HCT116 (cell line): ENCODE measurements at regions not wholly inside any gene's neighbourhood (a gene's known extent, or its start where the extent isn't known, plus 50 kb on each side); places are given as distances from the start of the nearest gene placed in this dataset.

Experiments
- ATAC-seq: fragments of 200-7000 bp; cut with Tn5 transposase; 2 replicates; pipeline ENCODE4 v1.9.1; 2020; ENCODE audit warnings: mild to moderate bottlenecking, moderate library complexity
- BruUV-seq: library from RNA; stranded (reverse); fragments of 400-500 nt; replicated peaks from 2 replicates; lab custom pipeline; 2021; lab: Mats Ljungman, UMichigan
- CTCF ChIA-PET: fragments of 300-600 bp; sonication (Branson Sonifier 250); formaldehyde crosslinking; loops from one replicate; lab custom pipeline; 2021; ENCODE audit warnings: antibody characterized with exemption; lab: Charles Lee
- POLR2A ChIA-PET: fragments of 300-600, 350-600 bp; sonication (Branson Sonifier 250); formaldehyde crosslinking; loops from one replicate; lab custom pipeline; 2021; ENCODE audit warnings: antibody characterized with exemption; lab: Charles Lee
- RAD21 ChIA-PET, 2 experiments: fragments of 300-600 bp; sonication (Branson Sonifier 250); formaldehyde crosslinking; loops; one replicate each; lab custom pipeline; 2023; ENCODE audit warnings: low total read pairs in 2 of 2; ENCODE audit not compliant: uncharacterized antibody in 2 of 2, unreplicated experiment in 2 of 2, low non-redundant PET in 1 of 2; lab: Charles Lee
- DNase-seq: peaks from one replicate; pipeline ENCODE4 v3.0.0-alpha.2; 2010; ENCODE audit warnings: low read depth, low spot score
- H2AFZ ChIP-seq: fragments of 200-600 bp; shearing (Covaris generic), sonication (generic); 2 replicates; pipeline ENCODE4 v1.6.1; 2017; ENCODE audit warnings: low read depth, mixed run types, mixed read lengths, antibody characterized with exemption, low read length; ENCODE audit not compliant: poor library complexity, severe bottlenecking
- H3K27ac ChIP-seq: 2 replicates; pipeline ENCODE4 v1.5.1; 2012; ENCODE audit warnings: low read depth, low read length
- H3K27me3 ChIP-seq: fragments of 200-600 bp; sonication (generic); 2 replicates; pipeline ENCODE4 v1.6.1; 2016; ENCODE audit warnings: mixed run types, low read length, mixed read lengths; ENCODE audit not compliant: insufficient read depth
- H3K36me3 ChIP-seq, 2 experiments: fragments of 200-500 bp in 1 of 2; fragments of 200-600 bp in 1 of 2; sonication (Bioruptor generic) in 1 of 2; sonication (generic) in 1 of 2; 2 replicates each; pipeline versions ENCODE4 v1.5.1 to v1.6.1; 2014 to 2016; ENCODE audit warnings: low read length in 2 of 2, inconsistent platforms in 1 of 2, mixed read lengths in 1 of 2, mixed run types in 1 of 2; ENCODE audit not compliant: insufficient read depth in 2 of 2, control insufficient read depth in 1 of 2
- H3K4me1 ChIP-seq, 2 experiments: fragments of 200-600 bp in 1 of 2; sonication (generic) in 1 of 2; 2 replicates each; pipeline versions ENCODE4 v1.5.1 to v1.6.1; 2012 to 2017; ENCODE audit warnings: low read length in 2 of 2, inconsistent platforms in 1 of 2, mild to moderate bottlenecking in 1 of 2, mixed read lengths in 1 of 2, mixed run types in 1 of 2, moderate library complexity in 1 of 2; ENCODE audit not compliant: insufficient read depth in 2 of 2, control insufficient read depth in 1 of 2
- H3K4me2 ChIP-seq: fragments of 200-600 bp; sonication (generic); 2 replicates; pipeline ENCODE4 v1.6.1; 2017; ENCODE audit warnings: mixed run types, low read length, mixed read lengths
- H3K4me3 ChIP-seq, 2 experiments: fragments of 200-600 bp in 1 of 2; sonication (generic) in 1 of 2; replicated peaks in 1 of 2; 2 replicates each; pipeline ENCODE4 v1.5.1; 2011 to 2016; ENCODE audit warnings: low read length in 2 of 2, control low read depth in 1 of 2, low read depth in 1 of 2, mild to moderate bottlenecking in 1 of 2, mixed read lengths in 1 of 2, mixed run types in 1 of 2
- H3K79me2 ChIP-seq: fragments of 200-600 bp; sonication (generic); 2 replicates; pipeline ENCODE4 v1.6.1; 2017; ENCODE audit warnings: mild to moderate bottlenecking, mixed run types, low read length, moderate library complexity, mixed read lengths; ENCODE audit not compliant: insufficient read depth
- H3K9ac ChIP-seq: fragments of 200-600 bp; sonication (generic); 2 replicates; pipeline ENCODE4 v1.6.1; 2016; ENCODE audit warnings: low read length, mixed read lengths
- H3K9me2 ChIP-seq: fragments of 200-600 bp; sonication (generic), shearing (Covaris generic); 2 replicates; pipeline ENCODE4 v1.6.1; 2017; ENCODE audit warnings: mixed run types, mild to moderate bottlenecking, moderate library complexity; ENCODE audit not compliant: insufficient read depth
- H3K9me3 ChIP-seq, 2 experiments: fragments of 200-500 bp in 1 of 2; fragments of 200-600 bp in 1 of 2; sonication (Bioruptor generic) in 1 of 2; sonication (generic) in 1 of 2; 2 replicates each; pipeline ENCODE4 v1.6.1; 2014 to 2017; ENCODE audit warnings: low read length in 2 of 2, mixed read lengths in 2 of 2, inconsistent platforms in 1 of 2, low read depth in 1 of 2, mild to moderate bottlenecking in 1 of 2, mixed run types in 1 of 2, moderate library complexity in 1 of 2; ENCODE audit not compliant: control insufficient read depth in 1 of 2, insufficient read depth in 1 of 2
- H4K20me1 ChIP-seq: fragments of 200-600 bp; sonication (generic), shearing (Covaris generic); 2 replicates; pipeline ENCODE4 v1.6.1; 2017; ENCODE audit warnings: mixed run types, mild to moderate bottlenecking, moderate library complexity; ENCODE audit not compliant: insufficient read depth
- CBX3 ChIP-seq: IDR thresholded peaks from 2 replicates; pipeline ENCODE4 v1.6.1; 2012; ENCODE audit warnings: low read depth
- EGR1 ChIP-seq: IDR thresholded peaks from 2 replicates; pipeline ENCODE4 v1.6.1; 2012; ENCODE audit warnings: low read depth
- POLR2A ChIP-seq: IDR thresholded peaks from 2 replicates; pipeline ENCODE4 v1.7.0; 2011; ENCODE audit warnings: borderline replicate concordance; ENCODE audit not compliant: insufficient read depth, insufficient read length; ENCODE audit errors: extremely low read depth
- POLR2AphosphoS5 ChIP-seq: IDR thresholded peaks from 2 replicates; pipeline ENCODE4 v1.6.1; 2011; ENCODE audit warnings: mild to moderate bottlenecking, low read depth, low read length, moderate library complexity
- RAD21 ChIP-seq: IDR thresholded peaks from 2 replicates; pipeline ENCODE4 v1.6.1; 2012; ENCODE audit warnings: low read depth, mild to moderate bottlenecking
- SP1 ChIP-seq: IDR thresholded peaks from 2 replicates; pipeline ENCODE4 v1.6.1; 2012; ENCODE audit warnings: low read depth
- TCF7L2 ChIP-seq: IDR thresholded peaks from 2 replicates; pipeline ENCODE4 v1.7.0; 2011; ENCODE audit warnings: borderline replicate concordance, inconsistent platforms; ENCODE audit not compliant: insufficient read depth, insufficient read length; ENCODE audit errors: extremely low read depth
- YY1 ChIP-seq: IDR thresholded peaks from 2 replicates; pipeline ENCODE4 v1.6.1; 2011; ENCODE audit warnings: low read length, low read depth, moderate library complexity, mild to moderate bottlenecking; ENCODE audit not compliant: insufficient replicate concordance; ENCODE audit errors: extremely low read depth
- ZNF274 ChIP-seq: fragments of 200-500 bp; sonication (Bioruptor generic); IDR thresholded peaks from 2 replicates; pipeline ENCODE4 v1.6.1; 2014; ENCODE audit warnings: mild to moderate bottlenecking, low read depth, low read length, inconsistent platforms
- intact Hi-C: fragments of 100-400 bp; cut with micrococcal nuclease; formaldehyde crosslinking; loops from 2 replicates; pipeline ENCODE4 v1.10.0; 2022
- TF ChIP-seq, protein P1 (sequence below), 3 experiments: fragments of 200-600 bp in 1 of 3; sonication (generic) in 1 of 3; IDR thresholded peaks in 2 of 3; conservative IDR thresholded peaks in 1 of 3; 2 replicates each; pipeline ENCODE4 v1.5.1; 2012 to 2017; ENCODE audit warnings: low read depth in 2 of 3, low read length in 2 of 3, antibody characterized with exemption in 1 of 3, borderline replicate concordance in 1 of 3, control low read depth in 1 of 3, mild to moderate bottlenecking in 1 of 3, mixed read lengths in 1 of 3, mixed run types in 1 of 3, moderate library complexity in 1 of 3; ENCODE audit not compliant: insufficient read depth in 1 of 3
- TF ChIP-seq, protein P2 (sequence below): IDR thresholded peaks from 2 replicates; pipeline ENCODE4 v1.6.1; 2012
- TF ChIP-seq, protein P3 (sequence below): IDR thresholded peaks from 2 replicates; pipeline ENCODE4 v1.6.1; 2012
- TF ChIP-seq, protein P4 (sequence below): IDR thresholded peaks from 2 replicates; pipeline ENCODE4 v1.6.1; 2012; ENCODE audit warnings: low read depth
- TF ChIP-seq, protein P5 (sequence below): IDR thresholded peaks from 2 replicates; pipeline ENCODE4 v1.6.1; 2011; ENCODE audit warnings: mild to moderate bottlenecking, low read length, moderate library complexity; ENCODE audit not compliant: insufficient replicate concordance; ENCODE audit errors: extremely low read depth

DNA sequence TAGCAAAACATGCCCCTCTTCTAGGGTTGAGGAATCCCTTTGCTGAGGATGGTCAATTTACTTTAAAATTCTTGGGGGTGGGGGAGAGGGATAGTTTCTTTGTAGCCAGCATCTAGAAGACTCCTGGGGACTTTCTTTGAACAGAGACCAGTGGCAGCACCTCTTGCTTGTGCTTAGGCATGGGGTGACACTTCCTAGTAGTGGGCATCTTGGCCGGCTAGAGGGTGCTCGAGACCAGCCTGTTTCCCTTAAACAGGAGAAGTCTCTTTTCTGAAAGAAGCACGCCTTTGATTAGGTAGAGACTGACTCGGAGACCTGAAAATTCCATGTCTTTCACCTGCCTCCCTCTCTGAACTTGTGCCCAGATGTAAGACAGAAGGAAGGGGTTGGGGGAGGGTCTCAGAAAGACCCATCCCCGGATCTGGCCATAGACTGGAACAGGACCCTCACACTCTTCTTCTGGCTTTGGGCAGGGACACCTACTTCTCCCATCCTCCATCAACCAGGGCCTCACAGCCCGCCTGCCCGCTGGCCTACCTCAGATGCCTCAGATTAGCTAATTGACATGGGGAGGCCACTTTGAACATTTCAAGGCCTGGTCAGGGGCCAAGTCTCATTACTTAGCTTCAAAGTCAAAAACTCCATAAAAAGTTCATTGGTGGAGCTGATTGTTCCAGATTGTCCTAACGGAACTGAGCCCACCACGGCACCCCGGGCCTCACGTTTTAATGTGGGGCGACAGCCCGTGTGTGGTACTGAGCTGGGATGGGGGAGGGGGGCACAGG, 172.2 kb downstream of the CDC5L start:
- no peak for ATAC-seq
- RAD21 ChIA-PET = no interaction called here

More for the DNA sequence above, 172.2 kb downstream of the CDC5L start:
- intact Hi-C loops = no loop called here
- Histone ChIP-seq H4K20me1 (no peaks in the 10 kb centered on the region), H3K4me2 (no peak overlapping the region), H2AFZ (no peak overlapping the region), H3K27ac (no peak overlapping the region), H3K9me3 (no peaks in the 10 kb centered on the region), H3K4me1 (peaks cover 0 to under 1% of the 10 kb centered on the region in 2 experiments; a peak in 1 of 4 replicates), H3K9me2 (no peaks in the 10 kb centered on the region), H3K9ac (no peak overlapping the region), H3K79me2 (no peaks in the 10 kb centered on the region), H3K27me3 (no peaks in the 10 kb centered on the region), H3K36me3 (no peaks in the 10 kb centered on the region), H3K4me3 (no peak overlapping the region)
- no TSS peak for BruUV-seq
- CTCF ChIA-PET = no interaction called here
- TF ChIP-seq SP1 = no peak
- no peak for TF ChIP-seq ZNF274
- no peak for TF ChIP-seq YY1
- TF ChIP-seq, protein P1, sequence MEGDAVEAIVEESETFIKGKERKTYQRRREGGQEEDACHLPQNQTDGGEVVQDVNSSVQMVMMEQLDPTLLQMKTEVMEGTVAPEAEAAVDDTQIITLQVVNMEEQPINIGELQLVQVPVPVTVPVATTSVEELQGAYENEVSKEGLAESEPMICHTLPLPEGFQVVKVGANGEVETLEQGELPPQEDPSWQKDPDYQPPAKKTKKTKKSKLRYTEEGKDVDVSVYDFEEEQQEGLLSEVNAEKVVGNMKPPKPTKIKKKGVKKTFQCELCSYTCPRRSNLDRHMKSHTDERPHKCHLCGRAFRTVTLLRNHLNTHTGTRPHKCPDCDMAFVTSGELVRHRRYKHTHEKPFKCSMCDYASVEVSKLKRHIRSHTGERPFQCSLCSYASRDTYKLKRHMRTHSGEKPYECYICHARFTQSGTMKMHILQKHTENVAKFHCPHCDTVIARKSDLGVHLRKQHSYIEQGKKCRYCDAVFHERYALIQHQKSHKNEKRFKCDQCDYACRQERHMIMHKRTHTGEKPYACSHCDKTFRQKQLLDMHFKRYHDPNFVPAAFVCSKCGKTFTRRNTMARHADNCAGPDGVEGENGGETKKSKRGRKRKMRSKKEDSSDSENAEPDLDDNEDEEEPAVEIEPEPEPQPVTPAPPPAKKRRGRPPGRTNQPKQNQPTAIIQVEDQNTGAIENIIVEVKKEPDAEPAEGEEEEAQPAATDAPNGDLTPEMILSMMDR (IDR thresholded peaks at IDR 0.05 in 2 of 3, conservative IDR thresholded peaks at IDR 0.05 in 1 of 3; ENCODE audit: borderline replicate concordance in 1 of 3, insufficient read depth in 1 of 3, low read depth in 2 of 3, low read length in 2 of 3) = no peak
- TF ChIP-seq, protein P2, sequence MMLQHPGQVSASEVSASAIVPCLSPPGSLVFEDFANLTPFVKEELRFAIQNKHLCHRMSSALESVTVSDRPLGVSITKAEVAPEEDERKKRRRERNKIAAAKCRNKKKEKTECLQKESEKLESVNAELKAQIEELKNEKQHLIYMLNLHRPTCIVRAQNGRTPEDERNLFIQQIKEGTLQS = no peak
- no peak for TF ChIP-seq RAD21
- TF ChIP-seq POLR2A = no peak
- TF ChIP-seq, protein P3, sequence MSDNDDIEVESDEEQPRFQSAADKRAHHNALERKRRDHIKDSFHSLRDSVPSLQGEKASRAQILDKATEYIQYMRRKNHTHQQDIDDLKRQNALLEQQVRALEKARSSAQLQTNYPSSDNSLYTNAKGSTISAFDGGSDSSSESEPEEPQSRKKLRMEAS = no peak
- TF ChIP-seq TCF7L2 = no peak
- TF ChIP-seq, protein P4, sequence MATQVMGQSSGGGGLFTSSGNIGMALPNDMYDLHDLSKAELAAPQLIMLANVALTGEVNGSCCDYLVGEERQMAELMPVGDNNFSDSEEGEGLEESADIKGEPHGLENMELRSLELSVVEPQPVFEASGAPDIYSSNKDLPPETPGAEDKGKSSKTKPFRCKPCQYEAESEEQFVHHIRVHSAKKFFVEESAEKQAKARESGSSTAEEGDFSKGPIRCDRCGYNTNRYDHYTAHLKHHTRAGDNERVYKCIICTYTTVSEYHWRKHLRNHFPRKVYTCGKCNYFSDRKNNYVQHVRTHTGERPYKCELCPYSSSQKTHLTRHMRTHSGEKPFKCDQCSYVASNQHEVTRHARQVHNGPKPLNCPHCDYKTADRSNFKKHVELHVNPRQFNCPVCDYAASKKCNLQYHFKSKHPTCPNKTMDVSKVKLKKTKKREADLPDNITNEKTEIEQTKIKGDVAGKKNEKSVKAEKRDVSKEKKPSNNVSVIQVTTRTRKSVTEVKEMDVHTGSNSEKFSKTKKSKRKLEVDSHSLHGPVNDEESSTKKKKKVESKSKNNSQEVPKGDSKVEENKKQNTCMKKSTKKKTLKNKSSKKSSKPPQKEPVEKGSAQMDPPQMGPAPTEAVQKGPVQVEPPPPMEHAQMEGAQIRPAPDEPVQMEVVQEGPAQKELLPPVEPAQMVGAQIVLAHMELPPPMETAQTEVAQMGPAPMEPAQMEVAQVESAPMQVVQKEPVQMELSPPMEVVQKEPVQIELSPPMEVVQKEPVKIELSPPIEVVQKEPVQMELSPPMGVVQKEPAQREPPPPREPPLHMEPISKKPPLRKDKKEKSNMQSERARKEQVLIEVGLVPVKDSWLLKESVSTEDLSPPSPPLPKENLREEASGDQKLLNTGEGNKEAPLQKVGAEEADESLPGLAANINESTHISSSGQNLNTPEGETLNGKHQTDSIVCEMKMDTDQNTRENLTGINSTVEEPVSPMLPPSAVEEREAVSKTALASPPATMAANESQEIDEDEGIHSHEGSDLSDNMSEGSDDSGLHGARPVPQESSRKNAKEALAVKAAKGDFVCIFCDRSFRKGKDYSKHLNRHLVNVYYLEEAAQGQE = no peak
- no peak for TF ChIP-seq POLR2AphosphoS5
- TF ChIP-seq, protein P5, sequence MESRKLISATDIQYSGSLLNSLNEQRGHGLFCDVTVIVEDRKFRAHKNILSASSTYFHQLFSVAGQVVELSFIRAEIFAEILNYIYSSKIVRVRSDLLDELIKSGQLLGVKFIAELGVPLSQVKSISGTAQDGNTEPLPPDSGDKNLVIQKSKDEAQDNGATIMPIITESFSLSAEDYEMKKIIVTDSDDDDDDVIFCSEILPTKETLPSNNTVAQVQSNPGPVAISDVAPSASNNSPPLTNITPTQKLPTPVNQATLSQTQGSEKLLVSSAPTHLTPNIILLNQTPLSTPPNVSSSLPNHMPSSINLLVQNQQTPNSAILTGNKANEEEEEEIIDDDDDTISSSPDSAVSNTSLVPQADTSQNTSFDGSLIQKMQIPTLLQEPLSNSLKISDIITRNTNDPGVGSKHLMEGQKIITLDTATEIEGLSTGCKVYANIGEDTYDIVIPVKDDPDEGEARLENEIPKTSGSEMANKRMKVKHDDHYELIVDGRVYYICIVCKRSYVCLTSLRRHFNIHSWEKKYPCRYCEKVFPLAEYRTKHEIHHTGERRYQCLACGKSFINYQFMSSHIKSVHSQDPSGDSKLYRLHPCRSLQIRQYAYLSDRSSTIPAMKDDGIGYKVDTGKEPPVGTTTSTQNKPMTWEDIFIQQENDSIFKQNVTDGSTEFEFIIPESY = no peak
- TF ChIP-seq CBX3 = no peak
- no peak for TF ChIP-seq EGR1
- DNase-seq = no peak
- POLR2A ChIA-PET = no interaction called here
